ENCODE measurements at regions not wholly inside any gene's neighbourhood (a gene's known extent, or its start where the extent isn't known, plus 50 kb on each side); places are given as distances from the start of the nearest gene placed in this dataset.
"Not testable (repeated sequence)": the region's sequence is repeated elsewhere in the genome, so short reads cannot be mapped to it uniquely, and the experiment has no call there.

DNA sequence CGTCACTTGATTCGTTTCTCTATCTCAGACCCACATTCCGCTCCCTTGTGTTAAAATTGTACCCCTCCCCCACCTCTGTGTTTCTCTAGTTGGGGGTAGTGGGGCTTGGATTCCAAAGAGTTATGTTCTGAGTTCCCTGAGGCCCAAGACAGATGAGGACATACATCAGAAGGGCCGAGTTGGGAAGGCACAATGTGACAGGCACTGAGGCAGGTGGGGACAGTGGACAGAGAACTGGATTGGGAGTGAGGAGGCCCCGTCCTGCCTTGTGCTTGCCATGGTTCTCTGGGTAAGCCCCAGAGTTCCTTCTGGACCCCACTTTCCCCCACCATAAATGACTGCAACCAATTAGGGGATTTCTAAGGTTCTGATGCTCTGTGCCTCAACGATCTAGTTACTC is 80.5 kb upstream of the ETV3 start:
- no peak for DNase-seq (ENCODE audit: low read depth)
- TF ChIP-seq, protein P1, sequence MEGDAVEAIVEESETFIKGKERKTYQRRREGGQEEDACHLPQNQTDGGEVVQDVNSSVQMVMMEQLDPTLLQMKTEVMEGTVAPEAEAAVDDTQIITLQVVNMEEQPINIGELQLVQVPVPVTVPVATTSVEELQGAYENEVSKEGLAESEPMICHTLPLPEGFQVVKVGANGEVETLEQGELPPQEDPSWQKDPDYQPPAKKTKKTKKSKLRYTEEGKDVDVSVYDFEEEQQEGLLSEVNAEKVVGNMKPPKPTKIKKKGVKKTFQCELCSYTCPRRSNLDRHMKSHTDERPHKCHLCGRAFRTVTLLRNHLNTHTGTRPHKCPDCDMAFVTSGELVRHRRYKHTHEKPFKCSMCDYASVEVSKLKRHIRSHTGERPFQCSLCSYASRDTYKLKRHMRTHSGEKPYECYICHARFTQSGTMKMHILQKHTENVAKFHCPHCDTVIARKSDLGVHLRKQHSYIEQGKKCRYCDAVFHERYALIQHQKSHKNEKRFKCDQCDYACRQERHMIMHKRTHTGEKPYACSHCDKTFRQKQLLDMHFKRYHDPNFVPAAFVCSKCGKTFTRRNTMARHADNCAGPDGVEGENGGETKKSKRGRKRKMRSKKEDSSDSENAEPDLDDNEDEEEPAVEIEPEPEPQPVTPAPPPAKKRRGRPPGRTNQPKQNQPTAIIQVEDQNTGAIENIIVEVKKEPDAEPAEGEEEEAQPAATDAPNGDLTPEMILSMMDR (IDR thresholded peaks at IDR 0.05; ENCODE audit: low read depth, low read length, missing control alignments): no peak
- in situ Hi-C loops (cut with HindIII; ENCODE audit: low sequenced_read_pairs): no loop called here

GRCh38 chr1:157217486-157217885 is 79.3 kb upstream of the ETV3 start:
- DNase-seq (ENCODE audit: low read depth): no peak
- TF ChIP-seq, protein P1 (IDR thresholded peaks at IDR 0.05; ENCODE audit: low read depth, low read length, missing control alignments): no peak
- in situ Hi-C loops (cut with HindIII; ENCODE audit: low sequenced_read_pairs): no loop called here
- H3K4me3 ChIP-seq (ENCODE audit: low read depth, low read length): no peak overlapping the region

More for the DNA sequence above, 80.5 kb upstream of the ETV3 start:
- no peak overlapping the region for H3K4me3 ChIP-seq (ENCODE audit: low read depth, low read length)

GRCh38 chr1:157213836-157214235 is 75.6 kb upstream of the ETV3 start:
- TF ChIP-seq, protein P1 (IDR thresholded peaks at IDR 0.05; ENCODE audit: low read depth, low read length, missing control alignments): no peak
- DNase-seq (ENCODE audit: low read depth): no peak
- H3K4me3 ChIP-seq (ENCODE audit: low read depth, low read length): no peak overlapping the region
- in situ Hi-C loops (cut with HindIII; ENCODE audit: low sequenced_read_pairs): no loop called here

- no peak for DNase-seq (ENCODE audit: low read depth)
Observed at GRCh38 chr1:157209514-157209913, 71.3 kb upstream of the ETV3 start.

GRCh38 chr1:157205982-157206381 is 67.8 kb upstream of the ETV3 start:
- in situ Hi-C loops (cut with HindIII; ENCODE audit: low sequenced_read_pairs); H3K4me3 ChIP-seq (ENCODE audit: low read depth, low read length); DNase-seq (ENCODE audit: low read depth): not testable (repeated sequence)

More at GRCh38 chr1:157209514-157209913, 71.3 kb upstream of the ETV3 start:
- TF ChIP-seq, protein P1 (IDR thresholded peaks at IDR 0.05; ENCODE audit: low read depth, low read length, missing control alignments): no peak
- H3K4me3 ChIP-seq (ENCODE audit: low read depth, low read length): no peak overlapping the region
- in situ Hi-C loops (cut with HindIII; ENCODE audit: low sequenced_read_pairs): no loop called here

DNA sequence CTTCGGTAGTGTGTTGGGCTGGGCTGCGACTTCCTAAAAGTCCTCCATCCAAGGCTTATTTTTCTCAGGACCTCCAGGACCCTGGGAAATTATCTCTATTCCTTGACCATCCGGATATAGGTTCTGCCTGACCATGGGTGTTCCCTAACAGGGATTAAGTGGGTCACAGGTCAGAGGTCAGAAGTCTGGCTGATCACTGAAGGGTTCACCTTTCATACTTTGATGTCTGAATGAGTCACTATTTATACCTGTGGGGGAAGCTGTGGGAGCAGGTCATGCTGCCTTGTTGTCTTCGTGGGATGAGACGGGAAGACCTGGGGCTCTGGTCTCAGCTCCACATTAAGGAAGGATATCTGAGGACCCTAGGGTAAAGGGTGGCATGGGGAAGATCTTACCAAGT is 65.0 kb upstream of the ETV3 start:
- in situ Hi-C loops (cut with HindIII; ENCODE audit: low sequenced_read_pairs): no loop called here
- H3K4me3 ChIP-seq (ENCODE audit: low read depth, low read length): no peak overlapping the region
- DNase-seq (ENCODE audit: low read depth): no peak
- TF ChIP-seq, protein P1 (IDR thresholded peaks at IDR 0.05; ENCODE audit: low read depth, low read length, missing control alignments): no peak

DNA sequence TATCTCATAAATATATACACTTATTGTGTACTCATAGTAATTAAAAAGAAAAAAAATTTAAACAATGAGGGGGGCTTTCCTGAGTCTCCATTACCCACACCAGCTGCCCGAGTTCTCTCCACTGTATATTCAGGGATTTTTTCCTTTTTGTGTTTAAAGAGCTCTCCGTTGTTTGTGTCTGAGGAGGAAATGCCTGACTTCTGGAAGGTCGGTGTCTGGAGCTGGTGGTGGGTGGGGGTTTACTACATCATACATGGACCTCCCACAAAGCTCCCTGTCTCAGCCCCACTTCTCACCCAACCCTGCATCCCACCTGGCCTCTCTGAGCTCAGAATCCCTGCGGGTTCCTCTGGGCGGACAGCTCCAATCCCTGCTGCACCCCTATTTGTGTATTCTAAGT is 64.1 kb upstream of the ETV3 start:
- no peak overlapping the region for H3K4me3 ChIP-seq (ENCODE audit: low read depth, low read length)
- TF ChIP-seq, protein P1 (IDR thresholded peaks at IDR 0.05; ENCODE audit: low read depth, low read length, missing control alignments): no peak
- in situ Hi-C loops (cut with HindIII; ENCODE audit: low sequenced_read_pairs): no loop called here
- no peak for DNase-seq (ENCODE audit: low read depth)
